Smooth muscle cell (in vitro differentiated cells): ENCODE measurements at regions not wholly inside any gene's neighbourhood (a gene's known extent, or its start where the extent isn't known, plus 50 kb on each side); places are given as distances from the start of the nearest gene placed in this dataset.

Experiments
- DNase-seq: peaks from one replicate; lab custom pipeline; 2025; ENCODE audit not compliant: unreplicated experiment; lab: John Stamatoyannopoulos, UW
- H2AFZ ChIP-seq: fragments of 200-600 bp; sonication (generic); 2 replicates; pipeline ENCODE4 v1.6.0; 2016; ENCODE audit warnings: antibody characterized with exemption, low read depth, mild to moderate bottlenecking
- H3F3A ChIP-seq: fragments of 200-600 bp; sonication (generic); 2 replicates; pipeline ENCODE4 v1.6.0; 2017; ENCODE audit warnings: antibody characterized with exemption, low read depth
- H3K27ac ChIP-seq: fragments of 200-600 bp; sonication (generic); 2 replicates; pipeline ENCODE4 v1.5.1; 2016; ENCODE audit warnings: low read depth, mild to moderate bottlenecking
- H3K27me3 ChIP-seq: fragments of 200-600 bp; sonication (generic); 2 replicates; pipeline ENCODE4 v1.6.1; 2016; ENCODE audit warnings: low read depth, mild to moderate bottlenecking
- H3K36me3 ChIP-seq: fragments of 200-600 bp; sonication (generic); 2 replicates; pipeline ENCODE4 v1.5.1; 2016; ENCODE audit warnings: low read depth
- H3K4me1 ChIP-seq: fragments of 200-600 bp; sonication (generic); 2 replicates; pipeline ENCODE4 v1.5.1; 2016; ENCODE audit warnings: low read depth
- H3K4me2 ChIP-seq: fragments of 200-600 bp; sonication (generic); 2 replicates; pipeline ENCODE4 v1.6.0; 2016; ENCODE audit warnings: mild to moderate bottlenecking
- H3K4me3 ChIP-seq: fragments of 200-600 bp; sonication (generic); 2 replicates; pipeline ENCODE4 v1.5.1; 2016; ENCODE audit warnings: mild to moderate bottlenecking
- H3K79me2 ChIP-seq: fragments of 200-600 bp; sonication (generic); 2 replicates; pipeline ENCODE4 v1.6.0; 2016; ENCODE audit warnings: low read depth, mild to moderate bottlenecking
- H3K9ac ChIP-seq: fragments of 200-600 bp; sonication (generic); 2 replicates; pipeline ENCODE4 v1.6.0; 2016; ENCODE audit warnings: low read depth
- H3K9me3 ChIP-seq: fragments of 200-600 bp; sonication (generic); replicated peaks from 2 replicates; pipeline ENCODE4 v1.5.1; 2016; ENCODE audit warnings: low read depth
- H4K20me1 ChIP-seq: fragments of 200-600 bp; sonication (generic); 2 replicates; pipeline ENCODE4 v1.6.0; 2016; ENCODE audit warnings: low read depth
- CTCF ChIP-seq: fragments of 200-600 bp; sonication (generic); IDR thresholded peaks from 2 replicates; pipeline ENCODE4 v1.5.1; 2017; ENCODE audit warnings: borderline replicate concordance, mild to moderate bottlenecking, antibody characterized with exemption; ENCODE audit not compliant: insufficient read depth, poor library complexity, severe bottlenecking
- WGBS: methylation state at CpG from one replicate; pipeline ENCODE4 v1.1.7; 2016; ENCODE audit warnings: low lambda C conversion rate; 5-methylcytosine and 5-hydroxymethylcytosine counted together

- Histone ChIP-seq H3K4me3 (no peak overlapping the region), H3K79me2 (no peaks in the 10 kb centered on the region), H3K27ac (no peak overlapping the region), H3K9me3 (no peaks in the 10 kb centered on the region), H4K20me1 (no peaks in the 10 kb centered on the region), H3K4me2 (no peak overlapping the region), H2AFZ (no peak overlapping the region), H3K36me3 (no peaks in the 10 kb centered on the region), H3K9ac (no peak overlapping the region), H3F3A (no peaks in the 10 kb centered on the region), H3K27me3 (peaks cover 3% of the 10 kb centered on the region), H3K4me1 (no peaks in the 10 kb centered on the region)
- TF ChIP-seq CTCF: no peak
- DNase-seq: no peak
- 96% methylated on average over 5 of the region's 5 CpGs for WGBS
These were observed 191.7 kb upstream of the POU3F1 start for GRCh38 chr1:38238294-38238693.

GRCh38 chr1:38235705-38236104, 189.1 kb upstream of the POU3F1 start:
- no peak for DNase-seq
- no peaks in the 10 kb centered on the region for H3K4me1 ChIP-seq
- no peak for TF ChIP-seq CTCF
- H3K9me3 ChIP-seq: no peaks in the 10 kb centered on the region
- 32% methylated on average over 3 of the region's 3 CpGs for WGBS
- peaks cover 3% of the 10 kb centered on the region for H3K27me3 ChIP-seq
- no peaks in the 10 kb centered on the region for H3K79me2 ChIP-seq
- H3F3A ChIP-seq: no peaks in the 10 kb centered on the region
- no peaks in the 10 kb centered on the region for H3K36me3 ChIP-seq
- peak overlapping the region; percentile 16 for H3K4me2 ChIP-seq
- H3K4me3 ChIP-seq: no peak overlapping the region
- no peaks in the 10 kb centered on the region for H4K20me1 ChIP-seq
- H3K9ac ChIP-seq: no peak overlapping the region
- H3K27ac ChIP-seq: peak overlapping the region; percentile 47
- H2AFZ ChIP-seq: no peak overlapping the region

- no peak overlapping the region for H3K4me3 ChIP-seq
- 91% methylated on average over 1 of the region's 1 CpG for WGBS
- H2AFZ ChIP-seq: no peak overlapping the region
- H3K79me2 ChIP-seq: no peaks in the 10 kb centered on the region
- no peaks in the 10 kb centered on the region for H3K4me1 ChIP-seq
- TF ChIP-seq CTCF: no peak
- no peaks in the 10 kb centered on the region for H3K9me3 ChIP-seq
- H3K36me3 ChIP-seq: no peaks in the 10 kb centered on the region
- H4K20me1 ChIP-seq: no peaks in the 10 kb centered on the region
- H3K9ac ChIP-seq: no peak overlapping the region
- H3K27me3 ChIP-seq: peaks cover under 1% of the 10 kb centered on the region
- H3K4me2 ChIP-seq: no peak overlapping the region
- no peak for DNase-seq
- H3K27ac ChIP-seq: no peak overlapping the region
- H3F3A ChIP-seq: no peaks in the 10 kb centered on the region
These were observed 185.3 kb upstream of the POU3F1 start for GRCh38 chr1:38231941-38232340.

- Histone ChIP-seq H3K4me1 (no peaks in the 10 kb centered on the region), H3K36me3 (no peaks in the 10 kb centered on the region), H3K4me3 (no peak overlapping the region), H4K20me1 (no peaks in the 10 kb centered on the region), H3K27me3 (no peaks in the 10 kb centered on the region), H3F3A (no peaks in the 10 kb centered on the region), H3K9me3 (no peaks in the 10 kb centered on the region), H3K27ac (no peak overlapping the region), H3K9ac (no peak overlapping the region), H2AFZ (no peak overlapping the region), H3K4me2 (no peak overlapping the region), H3K79me2 (no peaks in the 10 kb centered on the region)
- WGBS: 72% methylated on average over 3 of the region's 3 CpGs
- no peak for DNase-seq
- TF ChIP-seq CTCF: no peak
These were observed 182.1 kb upstream of the POU3F1 start for GRCh38 chr1:38228718-38229117.
